HepG2 (cell line): ENCODE measurements at regions not wholly inside any gene's neighbourhood (a gene's known extent, or its start where the extent isn't known, plus 50 kb on each side); places are given as distances from the start of the nearest gene placed in this dataset.

ENCODE experiments used
- CENPT ChIP-seq: sonication (generic); formaldehyde crosslinking; IDR thresholded peaks from 2 replicates; pipeline ENCODE4 v1.8.0; 2022; ENCODE audit warnings: low read depth, mild to moderate bottlenecking, moderate library complexity, missing genetic modification reagents
- CERS6 ChIP-seq: sonication (generic); formaldehyde crosslinking; IDR thresholded peaks from 2 replicates; pipeline ENCODE4 v1.5.0; 2020; ENCODE audit warnings: missing genetic modification reagents
- DPF2 ChIP-seq: sonication (generic); formaldehyde crosslinking; IDR thresholded peaks from 2 replicates; pipeline ENCODE4 v1.4.0; 2020; ENCODE audit warnings: mild to moderate bottlenecking, low read depth, missing genetic modification reagents, borderline replicate concordance
- FOXK2 ChIP-seq: fragments of 450-650 bp; IDR thresholded peaks from 2 replicates; pipeline ENCODE4 v1.6.1; 2016
- FOXM1 ChIP-seq: sonication (generic); formaldehyde crosslinking; IDR thresholded peaks from 2 replicates; pipeline ENCODE4 v1.5.0; 2020; ENCODE audit warnings: missing genetic modification reagents
- GATA4 ChIP-seq: sonication (generic); IDR thresholded peaks from 2 replicates; pipeline ENCODE4 v1.6.1; 2016; ENCODE audit warnings: antibody characterized with exemption, low read depth, borderline replicate concordance
- JARID2 ChIP-seq: sonication (generic); formaldehyde crosslinking; IDR thresholded peaks from 2 replicates; pipeline ENCODE4 v1.8.1; 2023; ENCODE audit warnings: missing genetic modification reagents, inconsistent platforms; ENCODE audit not compliant: insufficient replicate concordance
- JUN ChIP-seq: sonication (generic); formaldehyde crosslinking; IDR thresholded peaks from 2 replicates; pipeline ENCODE4 v1.4.0; 2020; ENCODE audit warnings: mild to moderate bottlenecking, missing genetic modification reagents
- KDM2A ChIP-seq: sonication (generic); formaldehyde crosslinking; IDR thresholded peaks from 2 replicates; pipeline ENCODE4 v1.4.0; 2020; ENCODE audit warnings: low read depth, missing genetic modification reagents, borderline replicate concordance
- MNT ChIP-seq: fragments of 450-650 bp; IDR thresholded peaks from 2 replicates; pipeline ENCODE4 v1.6.1; 2016
- MXD4 ChIP-seq: IDR thresholded peaks from 2 replicates; pipeline ENCODE4 v1.6.1; 2016; ENCODE audit warnings: mild to moderate bottlenecking, missing biosample characterization, missing genetic modification reagents
- NFRKB ChIP-seq: fragments of 450-650 bp; IDR thresholded peaks from 2 replicates; pipeline ENCODE4 v1.6.1; 2017
- SYNCRIP ChIP-seq: fragments of 200-400 bp; formaldehyde crosslinking; IDR thresholded peaks from 2 replicates; pipeline ENCODE4 v1.6.1; 2018; ENCODE audit warnings: mild to moderate bottlenecking, low read depth, low read length; ENCODE audit not compliant: insufficient read depth
- TAF15 ChIP-seq: fragments of 200-400 bp; formaldehyde crosslinking; IDR thresholded peaks from one replicate; pipeline ENCODE4 v1.6.1; 2018; ENCODE audit warnings: mild to moderate bottlenecking, low read depth, low read length; ENCODE audit not compliant: poor library complexity, severe bottlenecking
- TP53 ChIP-seq: sonication (generic); formaldehyde crosslinking; conservative IDR thresholded peaks from 2 replicates; pipeline ENCODE4 v1.4.0; 2020; ENCODE audit warnings: missing genetic modification reagents
- WIZ ChIP-seq: sonication (generic); formaldehyde crosslinking; IDR thresholded peaks from 2 replicates; pipeline ENCODE4 v1.5.1; 2020; ENCODE audit warnings: mild to moderate bottlenecking, missing genetic modification reagents
- XBP1 ChIP-seq: sonication (generic); formaldehyde crosslinking; IDR thresholded peaks from 2 replicates; pipeline ENCODE4 v1.5.0; 2020; ENCODE audit warnings: missing genetic modification reagents
- XRCC5 ChIP-seq: fragments of 200-400 bp; formaldehyde crosslinking; optimal IDR thresholded peaks from 2 replicates; pipeline ENCODE3; 2017; ENCODE audit warnings: mild to moderate bottlenecking, low read length
- YY1 ChIP-seq: IDR thresholded peaks from 2 replicates; pipeline ENCODE4 v1.6.1; 2011; ENCODE audit warnings: low read length, low read depth, moderate library complexity, mild to moderate bottlenecking; ENCODE audit not compliant: insufficient read depth, insufficient replicate concordance
- ZFP90 ChIP-seq: sonication (generic); formaldehyde crosslinking; IDR thresholded peaks from 2 replicates; pipeline ENCODE4 v1.8.0; 2022; ENCODE audit warnings: missing genetic modification reagents, mild to moderate bottlenecking, inconsistent platforms, borderline replicate concordance
- ZNF225 ChIP-seq: sonication (generic); formaldehyde crosslinking; IDR thresholded peaks from 2 replicates; pipeline ENCODE4 v1.4.0; 2020; ENCODE audit warnings: mild to moderate bottlenecking, missing genetic modification reagents
- ZNF333 ChIP-seq: sonication (generic); formaldehyde crosslinking; IDR thresholded peaks from 2 replicates; pipeline ENCODE4 v1.4.0; 2020; ENCODE audit warnings: mild to moderate bottlenecking, missing genetic modification reagents, borderline replicate concordance
- ZNF468 ChIP-seq: sonication (generic); formaldehyde crosslinking; IDR thresholded peaks from 2 replicates; pipeline ENCODE4 v1.8.0; 2022; ENCODE audit warnings: mild to moderate bottlenecking, moderate library complexity, missing genetic modification reagents
- ZNF501 ChIP-seq: sonication (generic); formaldehyde crosslinking; IDR thresholded peaks from 2 replicates; pipeline ENCODE4 v1.5.1; 2020; ENCODE audit warnings: mild to moderate bottlenecking, moderate library complexity, missing genetic modification reagents
- ZNF710 ChIP-seq: sonication (generic); formaldehyde crosslinking; IDR thresholded peaks from 2 replicates; pipeline ENCODE4 v1.5.0; 2020; ENCODE audit warnings: mild to moderate bottlenecking, missing genetic modification reagents, borderline replicate concordance
- ZNF790 ChIP-seq: sonication (generic); formaldehyde crosslinking; IDR thresholded peaks from 2 replicates; pipeline ENCODE4 v1.8.0; 2022; ENCODE audit warnings: missing genetic modification reagents, mild to moderate bottlenecking, borderline replicate concordance
- TF ChIP-seq, protein P1 (sequence below): sonication (generic); formaldehyde crosslinking; IDR thresholded peaks from 2 replicates; pipeline ENCODE4 v1.4.0; 2020; ENCODE audit warnings: missing genetic modification reagents

DNA sequence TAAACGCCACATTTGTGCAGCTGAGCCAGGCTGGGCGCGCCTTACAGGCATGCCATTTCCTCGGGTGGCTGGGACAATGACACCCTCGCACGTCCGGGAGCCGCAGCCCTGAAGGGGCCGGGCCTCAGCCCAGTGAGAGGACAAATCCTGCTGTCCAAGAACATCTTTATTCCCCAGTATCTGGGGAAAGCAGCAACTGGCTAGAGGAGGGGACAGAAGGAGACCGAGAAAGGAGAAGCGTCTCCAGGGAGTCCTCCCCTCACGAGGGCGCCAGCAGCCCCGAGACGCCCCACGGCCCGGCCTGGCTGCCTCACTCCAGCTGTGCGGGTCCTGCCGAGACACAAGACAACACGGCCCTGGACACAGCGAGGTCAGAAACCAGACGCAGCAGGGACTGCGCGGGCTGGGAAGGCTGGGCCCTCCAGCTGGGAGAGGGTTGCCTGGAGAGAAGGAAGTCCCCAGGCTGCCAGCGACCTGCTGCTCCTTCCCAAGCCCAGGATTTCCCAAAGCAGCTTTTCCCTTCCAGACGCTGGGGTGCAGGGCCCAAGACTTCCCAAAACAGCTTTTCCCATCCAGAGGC, 130.2 kb downstream of the CHSY1 start (continued):
- TF ChIP-seq ZNF333 (CRISPR knock-in tag) = no peak
- TF ChIP-seq ZNF710 (CRISPR knock-in tag) = no peak
- TF ChIP-seq MNT = no peak
- no peak for TF ChIP-seq FOXK2
- no peak for TF ChIP-seq DPF2 (CRISPR knock-in tag)
- TF ChIP-seq TP53 (CRISPR knock-in tag) = no peak
- no peak for TF ChIP-seq FOXM1 (CRISPR knock-in tag)
- TF ChIP-seq YY1 = no peak
- TF ChIP-seq, protein P1, sequence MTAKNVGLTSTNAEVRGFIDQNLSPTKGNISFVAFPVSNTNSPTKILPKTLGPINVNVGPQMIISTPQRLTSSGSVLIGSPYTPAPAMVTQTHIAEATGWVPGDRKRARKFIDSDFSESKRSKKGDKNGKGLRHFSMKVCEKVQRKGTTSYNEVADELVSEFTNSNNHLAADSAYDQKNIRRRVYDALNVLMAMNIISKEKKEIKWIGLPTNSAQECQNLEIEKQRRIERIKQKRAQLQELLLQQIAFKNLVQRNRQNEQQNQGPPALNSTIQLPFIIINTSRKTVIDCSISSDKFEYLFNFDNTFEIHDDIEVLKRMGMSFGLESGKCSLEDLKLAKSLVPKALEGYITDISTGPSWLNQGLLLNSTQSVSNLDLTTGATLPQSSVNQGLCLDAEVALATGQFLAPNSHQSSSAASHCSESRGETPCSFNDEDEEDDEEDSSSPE (CRISPR knock-in tag) = no peak
- TF ChIP-seq ZNF225 (CRISPR knock-in tag) = no peak
- no peak for TF ChIP-seq ZNF790 (CRISPR knock-in tag)
- no peak for TF ChIP-seq WIZ (CRISPR knock-in tag)
- TF ChIP-seq NFRKB = no peak
- TF ChIP-seq JARID2 = no peak
- no peak for TF ChIP-seq CERS6 (CRISPR knock-in tag)
- TF ChIP-seq ZFP90 (CRISPR knock-in tag) = 0 out of 2 replicates have a peak, but pooled peaks have one; percentile 24
- no peak for TF ChIP-seq GATA4
- no peak for TF ChIP-seq JUN (CRISPR knock-in tag)
- TF ChIP-seq TAF15 = no peak
- no peak for TF ChIP-seq XBP1 (CRISPR knock-in tag)
- TF ChIP-seq ZNF501 (CRISPR knock-in tag) = peak; percentile 39; the same call in 1 of the 2 replicates
- TF ChIP-seq MXD4 (CRISPR knock-in tag) = no peak
- TF ChIP-seq KDM2A (CRISPR knock-in tag) = peak; percentile 55; the same call in 1 of the 2 replicates
- TF ChIP-seq CENPT (CRISPR knock-in tag) = no peak
- TF ChIP-seq ZNF468 (CRISPR knock-in tag) = no peak
- no peak for TF ChIP-seq SYNCRIP
- peak; percentile 31 for TF ChIP-seq XRCC5
